HG03064 (cell line): ENCODE measurements at regions not wholly inside any gene's neighbourhood (a gene's known extent, or its start where the extent isn't known, plus 50 kb on each side); places are given as distances from the start of the nearest gene placed in this dataset.
"Not testable (repeated sequence)": the region's sequence is repeated elsewhere in the genome, so short reads cannot be mapped to it uniquely, and the experiment has no call there.

Experiments used
- ATAC-seq: cut with Tn5 transposase; IDR thresholded peaks from one replicate; pipeline ENCODE4 v1.9.1; 2021; ENCODE audit warnings: low read depth; ENCODE audit not compliant: unreplicated experiment

GRCh38 chr1:54475357-54475881 is 69.2 kb upstream of the SSBP3 start:
- no peak for ATAC-seq

GRCh38 chr1:54474310-54475251 is 68.4 kb upstream of the SSBP3 start:
- ATAC-seq: no peak

GRCh38 chr1:54471588-54471987 is 65.4 kb upstream of the SSBP3 start:
- no peak for ATAC-seq

GRCh38 chr1:54469444-54469843 is 63.2 kb upstream of the SSBP3 start:
- ATAC-seq: not testable (repeated sequence)

GRCh38 chr1:54468288-54469084 is 62.3 kb upstream of the SSBP3 start:
- ATAC-seq: not testable (repeated sequence)

- no peak for ATAC-seq
Measured at GRCh38 chr1:54465351-54465811, 59.2 kb upstream of the SSBP3 start.

- no peak for ATAC-seq
Measured at GRCh38 chr1:54464477-54465146, 58.4 kb upstream of the SSBP3 start.

- no peak for ATAC-seq
Measured at GRCh38 chr1:54464031-54464476, 57.9 kb upstream of the SSBP3 start.

GRCh38 chr1:54463259-54464030 is 57.3 kb upstream of the SSBP3 start:
- no peak for ATAC-seq

GRCh38 chr1:54462597-54463258 is 56.5 kb upstream of the SSBP3 start:
- no peak for ATAC-seq

GRCh38 chr1:54461731-54462596 is 55.8 kb upstream of the SSBP3 start:
- ATAC-seq: no peak

- no peak for ATAC-seq
Measured at GRCh38 chr1:54460861-54461387, 54.7 kb upstream of the SSBP3 start.

GRCh38 chr1:54460351-54460750 is 54.2 kb upstream of the SSBP3 start:
- ATAC-seq: no peak

GRCh38 chr1:54459726-54460191 is 53.6 kb upstream of the SSBP3 start:
- no peak for ATAC-seq

GRCh38 chr1:54459140-54459539 is 52.9 kb upstream of the SSBP3 start:
- no peak for ATAC-seq

- ATAC-seq: no peak
Measured at GRCh38 chr1:54456921-54457529, 50.8 kb upstream of the SSBP3 start.

- no peak for ATAC-seq
Measured at GRCh38 chr1:54456361-54456760, 50.2 kb upstream of the SSBP3 start.
